C4-2B (cell line): ENCODE measurements at regions not wholly inside any gene's neighbourhood (a gene's known extent, or its start where the extent isn't known, plus 50 kb on each side); places are given as distances from the start of the nearest gene placed in this dataset.

Experiments
- ZFX ChIP-seq: fragments of 450-650 bp; IDR thresholded peaks from 2 replicates; pipeline ENCODE4 v1.6.1; 2017
- TF ChIP-seq, protein P1 (sequence below): fragments of 450-650 bp; conservative IDR thresholded peaks from 2 replicates; pipeline ENCODE4 v1.5.1; 2017; ENCODE audit warnings: mild to moderate bottlenecking

GRCh38 chr1:199404191-199404590, 623.3 kb upstream of the NR5A2 start:
- TF ChIP-seq, protein P1, sequence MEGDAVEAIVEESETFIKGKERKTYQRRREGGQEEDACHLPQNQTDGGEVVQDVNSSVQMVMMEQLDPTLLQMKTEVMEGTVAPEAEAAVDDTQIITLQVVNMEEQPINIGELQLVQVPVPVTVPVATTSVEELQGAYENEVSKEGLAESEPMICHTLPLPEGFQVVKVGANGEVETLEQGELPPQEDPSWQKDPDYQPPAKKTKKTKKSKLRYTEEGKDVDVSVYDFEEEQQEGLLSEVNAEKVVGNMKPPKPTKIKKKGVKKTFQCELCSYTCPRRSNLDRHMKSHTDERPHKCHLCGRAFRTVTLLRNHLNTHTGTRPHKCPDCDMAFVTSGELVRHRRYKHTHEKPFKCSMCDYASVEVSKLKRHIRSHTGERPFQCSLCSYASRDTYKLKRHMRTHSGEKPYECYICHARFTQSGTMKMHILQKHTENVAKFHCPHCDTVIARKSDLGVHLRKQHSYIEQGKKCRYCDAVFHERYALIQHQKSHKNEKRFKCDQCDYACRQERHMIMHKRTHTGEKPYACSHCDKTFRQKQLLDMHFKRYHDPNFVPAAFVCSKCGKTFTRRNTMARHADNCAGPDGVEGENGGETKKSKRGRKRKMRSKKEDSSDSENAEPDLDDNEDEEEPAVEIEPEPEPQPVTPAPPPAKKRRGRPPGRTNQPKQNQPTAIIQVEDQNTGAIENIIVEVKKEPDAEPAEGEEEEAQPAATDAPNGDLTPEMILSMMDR = no peak
- no peak for TF ChIP-seq ZFX
